GM21526 (cell line): ENCODE measurements at regions not wholly inside any gene's neighbourhood (a gene's known extent, or its start where the extent isn't known, plus 50 kb on each side); places are given as distances from the start of the nearest gene placed in this dataset.
"Not testable (repeated sequence)": the region's sequence is repeated elsewhere in the genome, so short reads cannot be mapped to it uniquely, and the experiment has no call there.

Source experiments
- ATAC-seq: cut with Tn5 transposase; IDR thresholded peaks from one replicate; pipeline ENCODE4 v1.9.1; 2021; ENCODE audit warnings: moderate library complexity; ENCODE audit not compliant: unreplicated experiment, low FRiP score

DNA sequence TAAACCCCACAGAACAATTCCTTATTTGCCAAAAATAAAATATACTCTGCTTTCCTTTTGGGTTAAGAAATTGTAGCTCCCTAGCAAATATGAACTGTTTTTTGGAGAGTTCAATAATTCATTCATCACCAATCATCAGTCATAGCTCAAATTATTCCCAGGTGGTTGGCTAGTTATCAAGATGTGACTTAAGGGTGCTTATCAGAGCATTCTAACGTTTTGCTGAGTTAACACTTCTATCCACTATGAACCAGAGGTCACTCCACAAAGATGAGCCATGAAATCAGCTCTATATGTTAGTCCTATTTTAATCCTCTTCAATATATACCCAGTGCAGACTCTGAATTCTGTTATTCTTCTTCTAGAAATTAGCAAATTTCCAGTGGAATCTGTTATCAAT is 379.1 kb downstream of the TENT5A start:
- ATAC-seq = no peak

DNA sequence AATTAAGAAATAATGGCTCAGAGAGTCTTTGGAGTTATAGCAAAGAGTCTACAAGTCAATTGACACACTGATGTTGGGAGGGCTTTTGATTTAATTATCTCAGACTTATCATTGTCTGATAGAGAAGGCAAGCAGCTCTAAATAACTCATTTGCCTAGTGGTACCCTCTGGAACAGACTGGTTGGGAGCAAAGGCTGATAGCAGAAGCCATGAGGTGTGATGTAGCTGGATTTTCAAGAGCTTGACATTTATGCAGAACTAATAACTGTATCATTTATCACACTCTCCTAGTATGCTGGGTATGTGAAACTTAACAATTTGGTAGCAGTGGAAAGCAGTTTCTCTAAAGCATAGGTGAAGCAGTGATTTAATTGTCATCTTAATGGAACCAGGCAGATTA is 380.6 kb downstream of the TENT5A start:
- no peak for ATAC-seq

DNA sequence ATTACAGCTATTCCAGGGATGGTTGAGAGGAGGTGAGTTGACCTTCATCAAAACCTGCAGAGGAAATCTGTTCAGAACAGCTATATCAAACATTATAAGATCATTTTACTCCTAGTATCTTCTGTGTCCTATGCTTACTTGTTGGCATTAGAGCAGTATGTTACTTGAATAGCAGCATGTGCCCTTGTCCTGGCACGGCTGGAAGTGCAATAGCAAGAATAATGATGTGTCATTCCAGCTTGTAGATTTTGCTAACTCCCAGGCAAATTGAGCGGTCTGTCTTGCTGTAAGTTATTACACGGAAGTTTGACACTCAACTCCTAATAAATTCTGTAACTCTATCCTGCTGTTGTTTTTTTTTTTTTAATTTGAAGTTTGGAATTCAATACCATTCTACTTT is 385.5 kb downstream of the TENT5A start:
- no peak for ATAC-seq

DNA sequence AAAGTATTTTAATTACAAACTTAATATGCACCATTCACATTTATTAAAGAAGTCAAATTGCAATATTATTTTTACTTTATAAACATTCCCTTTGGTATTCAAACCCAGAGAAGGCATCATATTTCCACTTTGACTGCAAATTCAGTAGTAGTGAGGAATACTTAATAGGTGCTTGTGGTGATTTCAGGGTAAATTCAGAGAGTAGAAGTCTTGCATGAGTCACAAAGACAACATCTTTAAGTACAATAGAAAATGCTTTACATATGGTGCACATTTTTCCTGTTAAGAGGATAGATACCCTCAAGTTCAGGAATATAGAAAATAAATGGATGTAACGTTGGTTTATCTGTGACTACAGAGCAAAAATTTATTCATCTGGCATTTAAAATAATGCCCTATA is 390.2 kb downstream of the TENT5A start:
- no peak for ATAC-seq

DNA sequence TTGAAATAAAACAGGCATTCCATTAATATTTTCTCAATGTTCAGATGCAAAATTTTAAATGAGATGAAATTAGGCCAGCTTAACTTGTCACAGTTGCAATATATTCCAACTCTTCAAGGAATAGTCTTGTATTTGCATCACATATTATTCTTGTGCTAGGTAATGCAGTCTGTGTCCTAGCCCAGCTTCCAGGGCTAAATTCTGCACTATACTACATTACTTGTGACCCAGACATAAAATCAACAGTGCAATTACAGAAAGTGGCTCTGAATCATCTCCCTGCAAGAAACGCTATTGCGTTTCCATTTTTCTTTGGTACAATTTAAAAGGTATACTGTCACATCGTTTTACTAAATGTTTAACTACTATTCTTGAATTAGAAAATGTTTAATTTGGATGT is 399.2 kb downstream of the TENT5A start:
- ATAC-seq = no peak

DNA sequence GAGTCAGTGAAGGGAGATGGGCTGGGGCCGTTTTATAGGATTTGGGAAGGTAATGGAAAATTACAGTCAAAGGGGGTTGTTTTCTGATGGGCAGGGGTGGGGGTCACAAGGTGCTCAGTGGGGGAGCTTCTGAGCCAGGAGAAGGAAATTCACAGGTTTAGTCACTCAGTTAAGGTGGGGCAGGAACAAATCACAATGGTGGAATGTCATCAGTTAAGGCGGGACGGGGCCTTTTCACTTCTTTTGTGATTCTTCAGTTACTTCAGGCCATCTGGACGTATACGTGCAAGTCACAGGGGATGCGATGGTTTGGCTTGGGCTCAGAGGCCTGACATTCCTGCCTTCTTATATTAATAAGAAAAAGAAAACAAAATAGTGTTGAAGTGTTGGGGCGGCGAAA is 408.5 kb downstream of the TENT5A start:
- not testable (repeated sequence) for ATAC-seq

DNA sequence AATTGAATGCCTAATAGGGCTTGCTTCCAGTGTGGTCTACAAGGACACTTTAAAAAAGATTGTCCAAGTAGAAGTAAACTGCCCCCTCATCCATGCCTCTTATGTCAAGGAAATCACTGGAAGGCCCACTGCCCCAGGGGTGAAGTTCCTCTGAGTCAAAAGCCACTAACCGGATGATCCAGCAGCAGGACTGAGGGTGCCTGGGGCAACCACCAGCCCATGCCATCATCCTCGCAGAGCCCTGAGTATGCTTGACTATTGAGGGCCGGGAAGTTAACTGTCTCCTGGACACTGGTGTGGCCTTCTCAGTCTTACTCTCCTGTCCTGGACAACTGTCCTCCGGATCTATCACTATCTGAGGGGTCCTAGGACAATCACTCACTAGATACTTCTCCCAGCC is 411.5 kb downstream of the TENT5A start:
- ATAC-seq = no peak

DNA sequence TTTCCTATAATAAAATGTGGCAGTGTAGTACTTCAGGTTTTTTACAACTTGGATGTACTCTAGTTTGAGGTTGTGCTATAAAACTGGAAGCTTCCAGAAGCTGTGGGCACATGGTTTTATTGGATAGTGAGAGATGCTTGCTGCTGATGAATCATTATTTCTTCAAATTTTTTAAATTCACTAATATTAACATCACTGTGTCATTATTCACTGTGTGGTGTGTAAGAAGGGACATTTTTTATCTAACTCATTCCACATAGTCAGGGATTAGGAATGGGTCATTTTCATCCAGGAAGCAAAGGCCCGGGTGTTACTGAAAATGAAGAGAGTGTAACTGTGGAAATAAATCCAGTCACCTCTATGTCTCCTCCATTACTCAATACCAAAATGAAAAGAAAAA is 421.0 kb downstream of the TENT5A start:
- ATAC-seq = no peak

DNA sequence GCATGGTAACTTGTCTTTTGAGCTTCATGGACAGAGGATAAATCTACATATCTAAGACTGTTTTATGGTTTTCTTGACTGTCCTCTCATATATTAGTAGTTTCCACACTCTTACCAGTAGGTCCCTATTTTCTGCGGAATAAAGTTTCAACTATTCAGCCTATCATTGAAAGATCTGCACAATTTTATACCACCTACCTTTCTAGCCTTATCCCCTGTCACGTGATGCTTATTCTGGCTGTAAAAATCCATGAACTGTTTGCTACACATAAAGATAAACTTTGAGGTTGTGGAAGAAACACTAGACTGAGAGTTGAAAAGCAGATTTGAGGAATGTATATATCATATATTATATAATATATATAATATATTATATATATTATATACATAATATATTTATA is 423.8 kb downstream of the TENT5A start:
- ATAC-seq = no peak

DNA sequence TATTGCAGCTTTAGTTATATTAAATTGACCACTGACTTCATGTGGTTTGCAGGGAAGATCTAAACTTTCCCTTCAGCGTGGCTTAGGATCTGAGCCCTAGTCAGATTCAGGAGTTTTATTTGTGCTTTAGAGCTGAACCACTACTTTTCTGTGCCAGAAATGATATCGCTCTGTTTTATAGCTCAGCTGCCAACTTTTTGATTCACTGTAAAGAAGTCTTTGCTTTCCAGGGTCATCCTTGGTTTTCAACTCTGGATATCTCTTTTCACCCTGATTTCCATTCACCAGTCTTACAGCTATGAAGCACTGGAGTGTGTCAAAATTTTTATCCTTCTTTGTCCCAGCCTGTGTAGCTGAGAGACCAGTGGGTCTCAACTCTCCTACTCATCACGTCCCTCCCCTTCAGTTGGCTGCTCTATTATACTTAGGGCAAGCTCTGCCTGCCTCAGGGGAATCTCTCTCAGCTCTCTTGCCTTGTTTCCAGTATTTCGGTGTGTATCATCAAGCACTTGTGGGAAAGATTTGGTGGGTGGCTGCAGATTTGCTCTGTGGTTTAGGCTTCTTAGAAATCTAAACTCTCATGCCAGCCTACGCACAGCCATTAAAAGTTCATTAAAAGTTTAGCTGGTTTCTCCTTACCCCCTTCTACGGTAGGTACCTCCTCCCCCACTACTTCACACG is 425.5 kb downstream of the TENT5A start:
- ATAC-seq = no peak

DNA sequence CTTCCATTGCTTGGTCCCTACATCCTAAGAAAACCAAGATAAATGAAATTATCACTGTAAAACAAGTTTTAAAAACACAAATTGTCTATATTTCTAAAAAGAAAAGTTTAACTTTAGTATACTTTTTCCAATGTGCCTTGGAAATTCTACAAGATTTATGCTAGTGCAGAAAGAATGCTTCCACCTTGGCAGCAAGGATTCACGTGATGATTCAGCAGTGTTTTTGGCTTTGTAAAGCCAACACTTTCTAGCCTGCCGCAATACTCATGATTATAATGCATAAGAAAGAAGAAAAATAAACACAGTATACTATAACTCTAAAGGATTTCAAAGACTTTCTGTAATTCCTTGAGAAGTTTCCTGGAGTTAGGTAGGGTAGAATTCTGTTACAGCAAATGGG is 442.7 kb downstream of the TENT5A start:
- no peak for ATAC-seq

DNA sequence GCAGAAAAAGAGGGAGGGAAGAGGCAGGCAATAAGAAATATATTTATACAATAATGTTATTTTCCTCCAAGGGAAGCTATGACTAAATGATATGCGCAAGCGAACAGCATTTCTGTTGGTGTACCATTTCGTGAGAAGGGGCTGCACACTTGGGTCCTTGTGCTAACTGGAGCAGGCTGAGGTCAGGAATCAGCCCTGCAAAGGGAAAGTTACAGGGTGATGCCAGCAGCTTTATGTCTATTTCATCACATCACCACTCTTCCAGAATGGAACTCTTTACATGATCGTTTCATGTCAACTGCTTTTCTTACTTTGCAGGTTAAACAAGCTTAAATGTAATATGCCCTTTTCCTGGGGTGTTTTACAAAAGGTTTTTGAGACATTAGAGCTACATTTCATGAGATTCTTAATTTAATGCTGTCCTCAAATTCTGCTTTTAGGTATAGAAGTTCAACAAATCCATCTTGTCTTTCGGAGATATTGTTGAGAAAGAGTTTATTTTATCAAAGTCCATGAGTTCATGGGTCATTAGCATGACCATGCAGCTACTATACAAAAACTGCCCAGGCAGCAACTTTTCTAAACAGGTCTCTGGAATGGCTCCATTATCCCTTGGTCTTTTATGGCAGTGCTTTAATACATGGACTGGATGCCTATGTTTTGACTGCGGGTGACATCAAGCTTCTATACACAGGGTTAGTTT is 443.8 kb downstream of the TENT5A start:
- no peak for ATAC-seq

DNA sequence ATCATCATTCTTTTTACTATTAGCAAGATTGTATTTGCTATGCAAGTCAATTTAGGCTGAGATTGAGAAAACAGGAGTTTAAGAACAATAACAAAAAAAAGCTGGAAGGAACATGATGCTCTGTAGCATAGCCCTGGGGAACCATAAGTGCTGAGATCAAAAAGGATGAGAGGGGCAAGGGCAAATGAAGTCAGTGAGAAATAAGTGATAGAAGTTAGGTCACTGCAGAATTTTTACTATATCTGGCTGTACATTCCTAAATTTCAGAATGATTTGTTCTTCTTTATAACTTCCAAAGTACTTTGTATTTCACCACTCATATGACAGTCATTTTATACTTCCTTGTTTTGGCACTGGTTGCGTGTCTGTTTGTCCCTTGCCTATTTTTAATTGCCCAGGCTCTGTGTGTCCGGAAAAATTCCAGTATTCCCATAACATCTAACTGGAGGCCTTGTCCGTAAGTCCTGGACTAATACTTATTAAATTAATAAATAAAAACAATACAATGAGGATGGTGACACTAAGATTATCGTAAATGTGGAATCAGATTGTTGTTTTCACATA is 444.7 kb downstream of the TENT5A start:
- ATAC-seq = no peak

DNA sequence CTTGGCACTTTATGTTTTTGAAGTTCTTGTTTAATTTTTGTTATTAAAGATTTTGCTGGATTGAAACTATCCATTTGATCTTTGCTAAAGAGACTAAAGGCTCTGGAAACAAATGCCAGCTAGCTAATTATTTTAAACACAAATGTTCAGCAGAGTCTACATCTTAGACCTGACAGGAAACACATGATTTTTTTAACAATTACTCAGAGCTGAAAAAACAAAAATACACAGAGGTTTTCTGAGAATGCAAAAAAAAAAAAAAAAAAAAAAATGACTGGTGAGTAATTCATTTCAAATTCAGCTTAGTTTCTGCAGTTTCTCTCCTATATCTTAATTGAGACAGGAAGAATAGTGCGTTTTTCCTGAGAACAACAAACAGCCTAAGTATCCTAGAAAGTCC is 448.0 kb downstream of the TENT5A start:
- ATAC-seq = no peak

DNA sequence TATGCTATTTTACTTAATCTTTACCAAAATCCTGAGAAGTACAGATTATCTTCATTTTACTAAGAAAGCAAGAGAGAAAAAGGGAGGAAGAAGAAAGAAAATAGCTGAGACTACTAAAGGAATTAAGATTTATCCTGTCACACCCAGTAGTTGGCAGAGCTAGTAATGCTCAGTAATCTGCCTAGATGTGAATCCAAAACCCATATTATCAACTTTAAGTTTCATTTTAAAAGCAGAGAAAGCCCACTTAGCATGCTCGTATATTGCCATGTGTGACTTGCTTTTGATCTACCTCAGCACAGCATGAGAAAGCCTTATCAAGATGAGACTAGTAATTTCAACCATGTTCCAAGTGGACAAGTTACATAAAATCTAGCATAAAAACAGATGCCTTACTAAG is 451.5 kb downstream of the TENT5A start:
- no peak for ATAC-seq

DNA sequence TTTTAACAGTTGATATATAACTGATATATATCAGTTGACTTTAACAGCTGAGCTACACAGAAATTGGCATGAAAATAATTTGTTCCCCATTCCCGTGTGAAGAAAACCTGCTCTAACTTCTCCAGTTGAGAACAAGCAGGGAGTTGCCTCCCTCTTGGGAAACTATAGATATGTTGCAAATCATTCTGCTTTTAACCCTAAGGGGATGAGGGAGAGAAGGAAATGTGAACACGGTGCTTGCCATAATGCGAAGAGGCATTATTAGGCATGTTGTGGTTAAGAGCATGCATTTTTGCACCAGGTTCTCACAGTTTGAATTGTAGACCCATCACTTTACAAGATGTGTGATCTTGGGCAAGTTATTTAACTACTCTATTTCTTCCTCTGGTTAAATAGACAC is 453.7 kb downstream of the TENT5A start:
- no peak for ATAC-seq

DNA sequence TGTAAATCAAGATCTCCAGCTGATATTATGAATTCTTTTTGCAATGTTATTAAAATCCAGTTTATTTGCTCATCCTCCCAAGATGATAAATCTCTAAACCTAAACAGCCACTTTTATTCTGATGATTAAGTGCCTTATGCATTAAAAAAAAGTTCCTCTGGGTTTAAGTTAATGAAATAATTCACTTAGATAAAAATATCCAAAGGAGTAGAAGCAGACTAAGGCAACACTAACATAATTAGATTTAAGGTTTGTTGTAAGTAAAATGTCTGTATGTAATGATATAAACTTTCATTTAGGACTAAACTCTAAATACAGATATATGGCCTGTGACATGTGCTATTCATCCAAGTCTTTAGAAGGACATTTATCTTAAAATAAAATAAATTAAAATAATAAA is 457.2 kb downstream of the TENT5A start:
- no peak for ATAC-seq

DNA sequence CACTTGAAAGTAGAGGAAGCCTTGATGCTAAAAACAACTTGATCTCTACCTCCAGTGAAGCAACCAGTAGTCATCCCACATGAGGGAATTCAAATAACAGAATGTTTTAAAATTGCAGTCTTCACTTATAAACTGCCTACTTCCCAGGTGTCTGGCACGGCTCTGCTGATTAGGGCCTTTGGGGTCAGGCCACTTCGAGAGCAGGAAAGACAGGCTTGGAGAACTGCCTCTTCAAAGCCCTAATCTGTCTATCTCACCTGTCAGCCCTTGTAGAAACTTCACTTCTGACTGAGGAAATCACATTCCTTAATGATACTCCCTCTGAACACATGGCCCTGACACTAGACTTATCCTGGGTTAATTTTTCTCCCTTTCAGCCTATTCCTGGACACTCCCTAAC is 458.6 kb downstream of the TENT5A start:
- ATAC-seq = no peak

DNA sequence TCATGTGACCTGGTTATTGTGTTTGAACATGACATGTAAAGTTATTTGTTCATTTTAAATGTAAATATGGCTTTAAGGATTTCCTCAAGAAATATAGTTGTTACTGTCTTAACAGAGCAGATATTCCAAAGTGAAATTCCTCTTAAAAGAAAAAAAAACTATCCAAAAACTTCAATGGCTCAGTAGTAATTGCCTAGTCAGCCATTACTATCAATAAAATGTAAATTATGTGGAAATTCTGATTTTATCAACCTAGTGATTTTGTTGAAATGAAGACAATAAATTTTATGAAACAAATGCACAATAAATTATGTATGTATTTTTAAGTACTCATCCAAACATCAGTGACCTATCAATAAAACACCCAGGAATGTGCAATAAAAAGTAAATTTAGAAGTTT is 463.3 kb downstream of the TENT5A start:
- no peak for ATAC-seq

DNA sequence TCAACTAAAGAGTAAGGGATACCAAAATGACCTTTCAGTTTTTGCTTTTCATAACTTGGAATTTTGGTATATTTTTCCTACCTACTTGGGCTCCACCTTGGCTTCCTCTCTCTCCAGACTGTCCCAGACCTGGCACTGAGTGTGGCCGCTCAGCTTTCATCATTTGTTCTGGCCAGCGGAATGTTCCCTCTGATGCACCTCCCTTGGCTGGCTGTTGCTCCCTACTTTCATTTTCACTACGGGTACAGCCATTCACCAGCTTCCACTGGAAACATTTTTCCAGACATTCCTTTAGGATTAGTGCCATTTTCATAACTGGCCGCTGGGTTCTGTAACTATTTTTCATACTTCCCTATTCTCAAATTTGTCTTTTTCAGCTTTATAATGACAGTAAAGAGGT is 487.4 kb downstream of the TENT5A start:
- ATAC-seq = no peak

DNA sequence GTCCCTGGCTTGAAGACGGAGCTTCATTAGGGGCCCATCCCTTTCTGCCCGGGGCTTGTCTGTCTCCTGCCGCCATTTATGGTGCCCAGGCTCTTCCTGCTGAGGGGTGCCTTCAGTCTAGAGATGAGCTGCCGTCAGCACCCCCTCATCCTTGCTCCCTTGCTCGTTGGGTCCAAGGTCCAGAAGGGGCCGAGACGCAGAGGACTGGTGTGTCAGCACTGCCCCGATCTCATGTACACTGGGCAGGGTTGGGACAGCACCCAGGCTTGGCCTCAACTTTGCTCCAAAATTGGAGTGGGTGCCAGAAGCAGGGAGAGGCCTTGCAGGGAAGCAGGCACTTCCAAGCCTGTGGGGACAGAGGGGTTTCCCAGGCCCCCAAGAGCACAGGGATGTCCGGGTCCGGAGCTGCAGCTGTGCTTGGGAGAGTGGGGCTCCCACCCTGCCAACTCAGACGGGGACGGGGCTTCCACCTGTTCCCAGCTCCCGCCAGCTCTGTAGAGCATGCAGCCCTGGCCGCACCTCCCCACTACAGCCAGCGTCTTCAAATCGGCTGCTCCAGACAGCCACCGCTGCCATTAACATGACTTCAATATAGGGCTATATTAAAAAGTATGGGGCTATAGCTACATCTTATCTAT is 488.8 kb downstream of the TENT5A start:
- ATAC-seq = no peak

DNA sequence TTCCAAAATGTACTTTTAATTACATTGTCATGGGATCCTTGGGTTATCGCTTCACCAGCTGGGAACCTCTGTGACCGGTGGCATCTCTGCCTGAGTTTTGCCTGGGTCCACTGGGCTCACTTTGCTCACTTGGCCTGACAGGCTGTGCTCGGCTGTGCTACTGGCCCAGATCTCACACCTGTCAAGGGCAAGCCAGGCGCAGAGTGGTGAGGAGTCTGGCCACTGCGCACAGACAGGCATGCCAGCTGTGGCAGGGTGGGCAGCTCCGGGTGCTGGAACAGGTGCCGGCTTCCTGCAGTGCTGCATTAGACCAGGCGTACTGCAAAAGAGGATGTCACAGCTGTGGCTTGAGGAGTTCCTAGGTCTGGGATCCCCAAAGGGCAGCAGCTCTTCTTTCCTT is 489.8 kb downstream of the TENT5A start:
- ATAC-seq = no peak
